Neural cell (in vitro differentiated cells): ENCODE measurements at regions not wholly inside any gene's neighbourhood (a gene's known extent, or its start where the extent isn't known, plus 50 kb on each side); places are given as distances from the start of the nearest gene placed in this dataset.

ENCODE experiments used
- H2AFZ ChIP-seq: fragments of 200-600, 300-800 bp; sonication (generic), shearing (Covaris generic); 2 replicates; pipeline ENCODE4 v1.6.0; 2014; ENCODE audit warnings: low read depth, mild to moderate bottlenecking, antibody characterized with exemption, low read length, moderate library complexity
- H3F3A ChIP-seq: fragments of 200-600 bp; shearing (Covaris generic); 2 replicates; pipeline ENCODE4 v1.6.1; 2016; ENCODE audit warnings: mild to moderate bottlenecking, moderate library complexity, mixed read lengths, antibody characterized with exemption, low read length; ENCODE audit not compliant: insufficient read depth, poor library complexity, severe bottlenecking
- H3K27ac ChIP-seq: fragments of 200-600, 300-800 bp; sonication (generic), shearing (Covaris generic); 2 replicates; pipeline ENCODE4 v1.5.1; 2014; ENCODE audit warnings: mild to moderate bottlenecking, low read length, moderate library complexity
- H3K27me3 ChIP-seq: fragments of 300-800, 200-600 bp; sonication (generic), shearing (Covaris generic); 2 replicates; pipeline ENCODE4 v1.6.0; 2014; ENCODE audit warnings: mild to moderate bottlenecking, low read depth, low read length, moderate library complexity; ENCODE audit not compliant: insufficient read depth
- H3K36me3 ChIP-seq: fragments of 300-800, 200-600 bp; sonication (generic), shearing (Covaris generic); 2 replicates; pipeline ENCODE4 v1.5.1; 2014; ENCODE audit warnings: mild to moderate bottlenecking, antibody characterized with exemption, low read length, moderate library complexity; ENCODE audit not compliant: insufficient read depth
- H3K4me2 ChIP-seq: fragments of 300-800, 200-600 bp; sonication (generic), shearing (Covaris generic); 2 replicates; pipeline ENCODE4 v1.6.0; 2014; ENCODE audit warnings: mild to moderate bottlenecking, low read length
- H3K4me3 ChIP-seq: fragments of 300-800, 200-600 bp; sonication (generic), shearing (Covaris generic); 2 replicates; pipeline ENCODE4 v1.5.1; 2014; ENCODE audit warnings: mild to moderate bottlenecking, low read length, moderate library complexity
- H3K79me2 ChIP-seq: fragments of 200-600 bp; shearing (Covaris generic); replicated peaks from 2 replicates; pipeline ENCODE4 v1.6.0; 2014; ENCODE audit warnings: mild to moderate bottlenecking, low read length, moderate library complexity; ENCODE audit not compliant: insufficient read depth
- H3K9ac ChIP-seq: fragments of 300-800, 200-600 bp; sonication (generic), shearing (Covaris generic); 2 replicates; pipeline ENCODE4 v1.6.1; 2016; ENCODE audit warnings: mild to moderate bottlenecking, low read length, mixed read lengths
- H3K9me2 ChIP-seq: fragments of 200-600 bp; shearing (Covaris generic); 2 replicates; pipeline ENCODE4 v1.6.1; 2016; ENCODE audit warnings: mild to moderate bottlenecking, low read length, mixed read lengths; ENCODE audit not compliant: insufficient read depth
- H3K9me3 ChIP-seq: fragments of 200-600, 300-800 bp; sonication (generic), shearing (Covaris generic); 2 replicates; pipeline ENCODE4 v1.6.1; 2016; ENCODE audit warnings: mild to moderate bottlenecking, mixed run types, low read length, moderate library complexity, mixed read lengths
- H4K20me1 ChIP-seq: fragments of 200-600 bp; shearing (Covaris generic); 2 replicates; pipeline ENCODE4 v1.6.1; 2016; ENCODE audit warnings: mild to moderate bottlenecking, mixed run types; ENCODE audit not compliant: insufficient read depth
- CTCF ChIP-seq: fragments of 450-650 bp; IDR thresholded peaks from 2 replicates; pipeline ENCODE4 v1.5.1; 2014; ENCODE audit warnings: antibody characterized with exemption, mild to moderate bottlenecking, moderate library complexity; ENCODE audit not compliant: poor library complexity, severe bottlenecking
- EP300 ChIP-seq: fragments of 450-650 bp; conservative IDR thresholded peaks from 2 replicates; pipeline ENCODE4 v1.6.1; 2014; ENCODE audit warnings: antibody characterized with exemption, mild to moderate bottlenecking, moderate library complexity; ENCODE audit not compliant: poor library complexity, severe bottlenecking
- EZH2 ChIP-seq: fragments of 200-600, 300-800 bp; shearing (Covaris generic), sonication (generic); IDR thresholded peaks from 2 replicates; pipeline ENCODE4 v1.6.1; 2014; ENCODE audit warnings: antibody characterized with exemption, low read length, borderline replicate concordance, mild to moderate bottlenecking; ENCODE audit not compliant: insufficient read depth, poor library complexity, severe bottlenecking
- MXI1 ChIP-seq: fragments of 450-650 bp; conservative IDR thresholded peaks from 2 replicates; pipeline ENCODE4 v1.6.1; 2014; ENCODE audit warnings: antibody characterized with exemption, mild to moderate bottlenecking; ENCODE audit not compliant: poor library complexity, severe bottlenecking
- POLR2AphosphoS5 ChIP-seq: IDR thresholded peaks from 2 replicates; pipeline ENCODE4 v1.6.1; 2012
- RAD21 ChIP-seq: fragments of 450-650 bp; conservative IDR thresholded peaks from 2 replicates; pipeline ENCODE4 v1.6.1; 2014; ENCODE audit warnings: antibody characterized with exemption, mild to moderate bottlenecking, moderate library complexity
- SMC3 ChIP-seq: fragments of 450-650 bp; conservative IDR thresholded peaks from 2 replicates; pipeline ENCODE4 v1.6.1; 2014; ENCODE audit warnings: antibody characterized with exemption, mild to moderate bottlenecking, moderate library complexity; ENCODE audit not compliant: poor library complexity
- TAF1 ChIP-seq: IDR thresholded peaks from 2 replicates; pipeline ENCODE4 v1.6.1; 2012; ENCODE audit warnings: low read depth
- TF ChIP-seq, protein P1 (sequence below): IDR thresholded peaks from 2 replicates; pipeline ENCODE4 v1.6.1; 2012; ENCODE audit warnings: borderline replicate concordance

GRCh38 chr12:40618636-40619035 lies 73.6 kb upstream of the CNTN1 start:
- Histone ChIP-seq H3K9ac (no peak overlapping the region), H3K4me2 (no peak overlapping the region), H3K36me3 (no peaks in the 10 kb centered on the region), H4K20me1 (no peaks in the 10 kb centered on the region), H3K9me2 (no peaks in the 10 kb centered on the region), H3K4me3 (no peak overlapping the region), H3K9me3 (no peaks in the 10 kb centered on the region), H3K27ac (no peak overlapping the region), H3K27me3 (no peaks in the 10 kb centered on the region), H2AFZ (no peak overlapping the region), H3F3A (no peaks in the 10 kb centered on the region), H3K79me2 (no peaks in the 10 kb centered on the region)
- TF ChIP-seq SMC3 (no peak), EP300 (no peak)
- TF ChIP-seq, protein P1, sequence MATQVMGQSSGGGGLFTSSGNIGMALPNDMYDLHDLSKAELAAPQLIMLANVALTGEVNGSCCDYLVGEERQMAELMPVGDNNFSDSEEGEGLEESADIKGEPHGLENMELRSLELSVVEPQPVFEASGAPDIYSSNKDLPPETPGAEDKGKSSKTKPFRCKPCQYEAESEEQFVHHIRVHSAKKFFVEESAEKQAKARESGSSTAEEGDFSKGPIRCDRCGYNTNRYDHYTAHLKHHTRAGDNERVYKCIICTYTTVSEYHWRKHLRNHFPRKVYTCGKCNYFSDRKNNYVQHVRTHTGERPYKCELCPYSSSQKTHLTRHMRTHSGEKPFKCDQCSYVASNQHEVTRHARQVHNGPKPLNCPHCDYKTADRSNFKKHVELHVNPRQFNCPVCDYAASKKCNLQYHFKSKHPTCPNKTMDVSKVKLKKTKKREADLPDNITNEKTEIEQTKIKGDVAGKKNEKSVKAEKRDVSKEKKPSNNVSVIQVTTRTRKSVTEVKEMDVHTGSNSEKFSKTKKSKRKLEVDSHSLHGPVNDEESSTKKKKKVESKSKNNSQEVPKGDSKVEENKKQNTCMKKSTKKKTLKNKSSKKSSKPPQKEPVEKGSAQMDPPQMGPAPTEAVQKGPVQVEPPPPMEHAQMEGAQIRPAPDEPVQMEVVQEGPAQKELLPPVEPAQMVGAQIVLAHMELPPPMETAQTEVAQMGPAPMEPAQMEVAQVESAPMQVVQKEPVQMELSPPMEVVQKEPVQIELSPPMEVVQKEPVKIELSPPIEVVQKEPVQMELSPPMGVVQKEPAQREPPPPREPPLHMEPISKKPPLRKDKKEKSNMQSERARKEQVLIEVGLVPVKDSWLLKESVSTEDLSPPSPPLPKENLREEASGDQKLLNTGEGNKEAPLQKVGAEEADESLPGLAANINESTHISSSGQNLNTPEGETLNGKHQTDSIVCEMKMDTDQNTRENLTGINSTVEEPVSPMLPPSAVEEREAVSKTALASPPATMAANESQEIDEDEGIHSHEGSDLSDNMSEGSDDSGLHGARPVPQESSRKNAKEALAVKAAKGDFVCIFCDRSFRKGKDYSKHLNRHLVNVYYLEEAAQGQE: no peak

DNA sequence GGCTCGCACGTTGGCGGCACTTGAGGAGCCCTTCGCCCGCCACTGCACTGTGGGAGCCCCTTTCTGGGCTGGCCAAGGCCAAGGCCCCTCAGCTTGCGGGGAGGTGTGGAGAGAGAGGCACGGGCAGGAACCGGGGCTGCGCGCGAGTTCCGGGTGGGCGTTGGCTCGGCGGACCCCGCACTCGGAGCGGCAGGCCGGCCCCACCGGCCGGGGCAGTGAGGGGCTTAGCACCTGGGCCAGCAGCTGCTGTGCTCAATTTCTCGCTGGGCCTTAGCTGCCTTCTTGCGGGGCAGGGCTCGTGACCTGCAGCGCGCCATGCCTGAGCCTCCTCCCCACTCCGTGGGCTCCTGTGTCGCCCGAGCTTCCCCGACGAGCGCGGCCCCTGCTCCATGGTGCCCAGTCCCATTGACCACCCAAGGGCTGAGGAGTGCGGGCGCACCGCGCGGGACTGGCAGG lies 71.6 kb upstream of the CNTN1 start:
- TF ChIP-seq SMC3: no peak
- no peak for TF ChIP-seq RAD21
- no peak for TF ChIP-seq EZH2
- TF ChIP-seq TAF1: no peak
- TF ChIP-seq CTCF: no peak
- TF ChIP-seq, protein P1: no peak
- TF ChIP-seq MXI1: no peak
- TF ChIP-seq EP300: no peak
- no peak for TF ChIP-seq POLR2AphosphoS5
- Histone ChIP-seq H2AFZ (no peak overlapping the region), H3K27me3 (no peaks in the 10 kb centered on the region), H4K20me1 (no peaks in the 10 kb centered on the region), H3K27ac (no peak overlapping the region), H3F3A (no peaks in the 10 kb centered on the region), H3K9me3 (no peaks in the 10 kb centered on the region), H3K4me2 (no peak overlapping the region), H3K9me2 (no peaks in the 10 kb centered on the region), H3K9ac (no peak overlapping the region), H3K79me2 (no peaks in the 10 kb centered on the region), H3K36me3 (no peaks in the 10 kb centered on the region), H3K4me3 (no peak overlapping the region)
